ENCODE measurements at regions not wholly inside any gene's neighbourhood (a gene's known extent, or its start where the extent isn't known, plus 50 kb on each side); places are given as distances from the start of the nearest gene placed in this dataset.

GRCh38 chr1:106995970-106996369 is 60.5 kb upstream of the PRMT6 start:
- H3K27ac ChIP-seq (ENCODE audit: low read depth, low read length, poor library complexity, severe bottlenecking) = no peak overlapping the region
- H3K27me3 ChIP-seq (replicated peaks; ENCODE audit: insufficient read depth, low read depth, low read length, poor library complexity) = no peaks in the 10 kb centered on the region
- no peak for DNase-seq (ENCODE audit: low spot score)
- no peak overlapping the region for H3K4me3 ChIP-seq (ENCODE audit: low read depth, low read length, poor library complexity, severe bottlenecking)
- H3K4me1 ChIP-seq (ENCODE audit: insufficient read depth, low read length, poor library complexity, severe bottlenecking) = no peaks in the 10 kb centered on the region
- TF ChIP-seq EZH2 (IDR thresholded peaks at IDR 0.05; ENCODE audit: borderline replicate concordance, low read depth, low read length, poor library complexity, severe bottlenecking) (no peak), CTCF (conservative IDR thresholded peaks at IDR 0.05; ENCODE audit: low read depth, low read length) (no peak)
- no peaks in the 10 kb centered on the region for H3K36me3 ChIP-seq (ENCODE audit: insufficient read depth, low read length, poor library complexity, severe bottlenecking)
- ChIA-PET CTCF (no interaction called here), POLR2A (ENCODE audit: low non-redundant PET) (no interaction called here)
- no TSS peak for BruUV-seq (replicated peaks)
- no peaks in the 10 kb centered on the region for H3K9me3 ChIP-seq (ENCODE audit: low read depth, low read length, poor library complexity, severe bottlenecking)
- intact Hi-C loops (cut with micrococcal nuclease; ENCODE audit: unreplicated experiment) = no loop called here

GRCh38 chr1:106998431-106999002 is 58.0 kb upstream of the PRMT6 start:
- Histone ChIP-seq H3K9me3 (ENCODE audit: low read depth, low read length, poor library complexity, severe bottlenecking) (no peaks in the 10 kb centered on the region), H3K4me3 (ENCODE audit: low read depth, low read length, poor library complexity, severe bottlenecking) (no peak overlapping the region), H3K27me3 (replicated peaks; ENCODE audit: insufficient read depth, low read depth, low read length, poor library complexity) (no peaks in the 10 kb centered on the region), H3K27ac (ENCODE audit: low read depth, low read length, poor library complexity, severe bottlenecking) (no peak overlapping the region), H3K4me1 (ENCODE audit: insufficient read depth, low read length, poor library complexity, severe bottlenecking) (no peaks in the 10 kb centered on the region), H3K36me3 (ENCODE audit: insufficient read depth, low read length, poor library complexity, severe bottlenecking) (no peaks in the 10 kb centered on the region)
- BruUV-seq (replicated peaks) = no TSS peak
- no peak for TF ChIP-seq EZH2 (IDR thresholded peaks at IDR 0.05; ENCODE audit: borderline replicate concordance, low read depth, low read length, poor library complexity, severe bottlenecking)
- TF ChIP-seq CTCF (conservative IDR thresholded peaks at IDR 0.05; ENCODE audit: low read depth, low read length) = no peak
- ChIA-PET POLR2A (ENCODE audit: low non-redundant PET) (no interaction called here), CTCF (interaction anchor here (0.6 kb wide), 1 partner anchor 1644 kb away, joined by 12 read pairs; no protein-coding TSS in a partner anchor)
- no peak for DNase-seq (ENCODE audit: low spot score)
- intact Hi-C loops (cut with micrococcal nuclease; ENCODE audit: unreplicated experiment) = no loop called here

- no peak overlapping the region for H3K27ac ChIP-seq (ENCODE audit: low read depth, low read length, poor library complexity, severe bottlenecking)
- H3K4me1 ChIP-seq (ENCODE audit: insufficient read depth, low read length, poor library complexity, severe bottlenecking) = no peaks in the 10 kb centered on the region
- no peaks in the 10 kb centered on the region for H3K9me3 ChIP-seq (ENCODE audit: low read depth, low read length, poor library complexity, severe bottlenecking)
- no TSS peak for BruUV-seq (replicated peaks)
- H3K4me3 ChIP-seq (ENCODE audit: low read depth, low read length, poor library complexity, severe bottlenecking) = no peak overlapping the region
- no peaks in the 10 kb centered on the region for H3K36me3 ChIP-seq (ENCODE audit: insufficient read depth, low read length, poor library complexity, severe bottlenecking)
- H3K27me3 ChIP-seq (replicated peaks; ENCODE audit: insufficient read depth, low read depth, low read length, poor library complexity) = no peaks in the 10 kb centered on the region
- ChIA-PET POLR2A (ENCODE audit: low non-redundant PET) (no interaction called here), CTCF (no interaction called here)
- DNase-seq (ENCODE audit: low spot score) = no peak
- TF ChIP-seq EZH2 (IDR thresholded peaks at IDR 0.05; ENCODE audit: borderline replicate concordance, low read depth, low read length, poor library complexity, severe bottlenecking) (no peak), CTCF (conservative IDR thresholded peaks at IDR 0.05; ENCODE audit: low read depth, low read length) (no peak)
- intact Hi-C loops (cut with micrococcal nuclease; ENCODE audit: unreplicated experiment) = no loop called here
These were observed 55.6 kb upstream of the PRMT6 start for GRCh38 chr1:107000902-107001301.

All from A673 (cell line).